ENCODE measurements at regions not wholly inside any gene's neighbourhood (a gene's known extent, or its start where the extent isn't known, plus 50 kb on each side); places are given as distances from the start of the nearest gene placed in this dataset.

GRCh38 chr6:147769496-147770087 is 261.1 kb downstream of the SAMD5 start:
- Mint-ChIP-seq H3K36me3 (ENCODE audit: low read depth) (no peaks in the 10 kb centered on the region), H3K27me3 (no peaks in the 10 kb centered on the region), H3K9me3 (peaks cover 2% of the 10 kb centered on the region), H3K4me3 (no peak overlapping the region), H3K27ac (no peak overlapping the region), H3K4me1 (ENCODE audit: low read depth) (no peaks in the 10 kb centered on the region)
- TF ChIP-seq CTCF (IDR thresholded peaks at IDR 0.05) = no peak
- no peak for ATAC-seq (ENCODE audit: poor library complexity)
- intact Hi-C loops (cut with DNase I, micrococcal nuclease) = no loop called here
- no peaks in the 10 kb centered on the region for H3K9me3 ChIP-seq (ENCODE audit: control insufficient read depth in 1 of 2, insufficient read depth in 1 of 2, low read length in 2 of 2)
- CTCF ChIA-PET = no interaction called here
- H3K36me3 ChIP-seq (ENCODE audit: insufficient read depth, low read length) = no peaks in the 10 kb centered on the region
- no peak for DNase-seq
- POLR2A ChIA-PET = no interaction called here
- no peak overlapping the region for H3K4me3 ChIP-seq (ENCODE audit: low read length)
- no peaks in the 10 kb centered on the region for H3K27me3 ChIP-seq (ENCODE audit: control insufficient read depth in 1 of 2, insufficient read depth in 2 of 2, low read length in 2 of 2)
- no peak overlapping the region for H3K27ac ChIP-seq (ENCODE audit: low read depth in 1 of 2, low read length in 2 of 2)
- H3K4me1 ChIP-seq (ENCODE audit: insufficient read depth, low read length) = no peaks in the 10 kb centered on the region

GRCh38 chr6:147770221-147770620 is 261.7 kb downstream of the SAMD5 start:
- Mint-ChIP-seq H3K9me3 (peaks cover 2% of the 10 kb centered on the region), H3K27me3 (no peaks in the 10 kb centered on the region), H3K27ac (no peak overlapping the region), H3K4me1 (ENCODE audit: low read depth) (no peaks in the 10 kb centered on the region), H3K36me3 (ENCODE audit: low read depth) (no peaks in the 10 kb centered on the region), H3K4me3 (no peak overlapping the region)
- POLR2A ChIA-PET = no interaction called here
- ATAC-seq (ENCODE audit: poor library complexity) (no peak), DNase-seq (no peak)
- Histone ChIP-seq H3K27ac (ENCODE audit: low read depth in 1 of 2, low read length in 2 of 2) (no peak overlapping the region), H3K9me3 (ENCODE audit: control insufficient read depth in 1 of 2, insufficient read depth in 1 of 2, low read length in 2 of 2) (no peaks in the 10 kb centered on the region), H3K4me1 (ENCODE audit: insufficient read depth, low read length) (no peaks in the 10 kb centered on the region), H3K36me3 (ENCODE audit: insufficient read depth, low read length) (no peaks in the 10 kb centered on the region), H3K27me3 (ENCODE audit: control insufficient read depth in 1 of 2, insufficient read depth in 2 of 2, low read length in 2 of 2) (no peaks in the 10 kb centered on the region), H3K4me3 (ENCODE audit: low read length) (no peak overlapping the region)
- CTCF ChIA-PET = no interaction called here
- TF ChIP-seq CTCF (IDR thresholded peaks at IDR 0.05) = no peak
- intact Hi-C loops (cut with DNase I, micrococcal nuclease) = no loop called here

GRCh38 chr6:147772724-147773123 is 264.2 kb downstream of the SAMD5 start:
- no peaks in the 10 kb centered on the region for H3K9me3 ChIP-seq (ENCODE audit: control insufficient read depth in 1 of 2, insufficient read depth in 1 of 2, low read length in 2 of 2)
- ATAC-seq (ENCODE audit: poor library complexity) (no peak), DNase-seq (no peak)
- intact Hi-C loops (cut with DNase I, micrococcal nuclease) = no loop called here
- H3K27ac ChIP-seq (ENCODE audit: low read depth in 1 of 2, low read length in 2 of 2) = no peak overlapping the region
- TF ChIP-seq CTCF (IDR thresholded peaks at IDR 0.05) = no peak
- no peak overlapping the region for H3K4me3 ChIP-seq (ENCODE audit: low read length)
- no peaks in the 10 kb centered on the region for H3K4me1 Mint-ChIP-seq (ENCODE audit: low read depth)
- no peak overlapping the region for H3K27ac Mint-ChIP-seq
- no peaks in the 10 kb centered on the region for H3K4me1 ChIP-seq (ENCODE audit: insufficient read depth, low read length)
- H3K36me3 ChIP-seq (ENCODE audit: insufficient read depth, low read length) = no peaks in the 10 kb centered on the region
- no peaks in the 10 kb centered on the region for H3K27me3 ChIP-seq (ENCODE audit: control insufficient read depth in 1 of 2, insufficient read depth in 2 of 2, low read length in 2 of 2)
- H3K27me3 Mint-ChIP-seq = no peaks in the 10 kb centered on the region
- ChIA-PET CTCF (no interaction called here), POLR2A (no interaction called here)
- no peak overlapping the region for H3K4me3 Mint-ChIP-seq
- H3K9me3 Mint-ChIP-seq = peaks cover 2% of the 10 kb centered on the region
- H3K36me3 Mint-ChIP-seq (ENCODE audit: low read depth) = no peaks in the 10 kb centered on the region

Data from CD4-positive, alpha-beta T cell (primary cell).